ENCODE measurements at regions not wholly inside any gene's neighbourhood (a gene's known extent, or its start where the extent isn't known, plus 50 kb on each side); places are given as distances from the start of the nearest gene placed in this dataset.

- TF ChIP-seq CTCF (conservative IDR thresholded peaks at IDR 0.05; ENCODE audit: low read depth in 2 of 2) (no peak), EZH2phosphoT487 (IDR thresholded peaks at IDR 0.05; ENCODE audit: unreplicated experiment) (no peak), EZH2 (IDR thresholded peaks at IDR 0.05; ENCODE audit: low read depth, unreplicated experiment) (no peak)
Observed at GRCh38 chr2:196448407-196449079, 191.0 kb upstream of the CCDC150 start.

Data from GM23338 (cell line).